Osteoblast (primary cell): ENCODE measurements at regions not wholly inside any gene's neighbourhood (a gene's known extent, or its start where the extent isn't known, plus 50 kb on each side); places are given as distances from the start of the nearest gene placed in this dataset.

Source experiments
- DNase-seq: peaks from one replicate; pipeline ENCODE4 v3.0.0; 2011; ENCODE audit warnings: low spot score, mixed read lengths; ENCODE audit not compliant: insufficient read length; ENCODE audit errors: missing footprints
- H2AFZ ChIP-seq: 2 replicates; pipeline ENCODE4 v1.6.0; 2011; ENCODE audit warnings: mild to moderate bottlenecking, low read length
- H3K27ac ChIP-seq: 2 replicates; pipeline ENCODE4 v1.5.1; 2011; ENCODE audit warnings: mild to moderate bottlenecking, low read depth, low read length, moderate library complexity
- H3K27me3 ChIP-seq: 2 replicates; pipeline ENCODE4 v1.6.0; 2012; ENCODE audit warnings: mild to moderate bottlenecking, control low read depth, inconsistent platforms, low read length, moderate library complexity; ENCODE audit not compliant: insufficient read depth
- H3K36me3 ChIP-seq: 2 replicates; pipeline ENCODE4 v1.5.1; 2011; ENCODE audit warnings: mild to moderate bottlenecking, low read length, control low read depth, moderate library complexity; ENCODE audit not compliant: insufficient read depth
- H3K4me1 ChIP-seq: 2 replicates; pipeline ENCODE4 v1.5.1; 2011; ENCODE audit warnings: mild to moderate bottlenecking, low read length, control low read depth, moderate library complexity; ENCODE audit not compliant: insufficient read depth
- H3K4me2 ChIP-seq: 2 replicates; pipeline ENCODE4 v1.6.0; 2011; ENCODE audit warnings: mild to moderate bottlenecking, low read length; ENCODE audit not compliant: insufficient read depth
- H3K4me3 ChIP-seq: fragments of 200-600 bp; sonication (generic); 3 replicates; pipeline ENCODE4 v1.5.1; 2012; ENCODE audit warnings: mild to moderate bottlenecking, low read length, inconsistent platforms; ENCODE audit not compliant: insufficient read depth
- H3K79me2 ChIP-seq: 2 replicates; pipeline ENCODE4 v1.6.0; 2012; ENCODE audit warnings: mild to moderate bottlenecking, low read length, control low read depth, inconsistent platforms; ENCODE audit not compliant: insufficient read depth
- H3K9me3 ChIP-seq: 2 replicates; pipeline ENCODE4 v1.5.1; 2011; ENCODE audit warnings: low read depth, low read length, control low read depth
- H4K20me1 ChIP-seq: 2 replicates; pipeline ENCODE4 v1.6.0; 2012; ENCODE audit warnings: mild to moderate bottlenecking, low read length, control low read depth; ENCODE audit not compliant: insufficient read depth
- TF ChIP-seq, protein P1 (sequence below): IDR thresholded peaks from 2 replicates; pipeline ENCODE4 v1.5.1; 2011; ENCODE audit warnings: mild to moderate bottlenecking, low read depth, low read length, moderate library complexity; ENCODE audit errors: extremely low read depth

DNA sequence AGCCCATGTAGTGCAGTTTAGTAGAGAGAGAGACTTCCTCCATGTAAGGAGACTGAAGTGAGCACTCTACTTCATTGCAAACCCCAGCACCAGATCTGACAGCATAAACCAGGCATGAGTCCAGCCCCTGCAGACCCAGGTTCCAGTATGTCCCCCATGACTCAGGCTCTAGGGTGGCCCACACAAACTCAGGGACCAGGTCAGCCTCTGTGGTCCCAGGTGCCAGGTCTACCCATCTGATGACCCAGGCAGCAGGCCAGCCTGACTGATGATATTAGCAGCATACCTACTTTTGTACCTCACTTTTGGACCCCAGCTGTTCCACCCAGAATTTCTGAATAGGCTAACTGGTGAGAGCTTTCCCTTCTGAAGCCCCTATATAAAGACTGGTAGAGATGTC lies 647.8 kb downstream of the ANXA1 start:
- Histone ChIP-seq H3K79me2 (no peaks in the 10 kb centered on the region), H4K20me1 (no peaks in the 10 kb centered on the region), H3K27me3 (no peaks in the 10 kb centered on the region), H3K4me2 (no peak overlapping the region), H3K4me3 (no peak overlapping the region), H3K4me1 (no peaks in the 10 kb centered on the region), H2AFZ (no peak overlapping the region), H3K36me3 (no peaks in the 10 kb centered on the region), H3K27ac (no peak overlapping the region), H3K9me3 (no peaks in the 10 kb centered on the region)
- TF ChIP-seq, protein P1, sequence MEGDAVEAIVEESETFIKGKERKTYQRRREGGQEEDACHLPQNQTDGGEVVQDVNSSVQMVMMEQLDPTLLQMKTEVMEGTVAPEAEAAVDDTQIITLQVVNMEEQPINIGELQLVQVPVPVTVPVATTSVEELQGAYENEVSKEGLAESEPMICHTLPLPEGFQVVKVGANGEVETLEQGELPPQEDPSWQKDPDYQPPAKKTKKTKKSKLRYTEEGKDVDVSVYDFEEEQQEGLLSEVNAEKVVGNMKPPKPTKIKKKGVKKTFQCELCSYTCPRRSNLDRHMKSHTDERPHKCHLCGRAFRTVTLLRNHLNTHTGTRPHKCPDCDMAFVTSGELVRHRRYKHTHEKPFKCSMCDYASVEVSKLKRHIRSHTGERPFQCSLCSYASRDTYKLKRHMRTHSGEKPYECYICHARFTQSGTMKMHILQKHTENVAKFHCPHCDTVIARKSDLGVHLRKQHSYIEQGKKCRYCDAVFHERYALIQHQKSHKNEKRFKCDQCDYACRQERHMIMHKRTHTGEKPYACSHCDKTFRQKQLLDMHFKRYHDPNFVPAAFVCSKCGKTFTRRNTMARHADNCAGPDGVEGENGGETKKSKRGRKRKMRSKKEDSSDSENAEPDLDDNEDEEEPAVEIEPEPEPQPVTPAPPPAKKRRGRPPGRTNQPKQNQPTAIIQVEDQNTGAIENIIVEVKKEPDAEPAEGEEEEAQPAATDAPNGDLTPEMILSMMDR, result no peak
- no peak for DNase-seq

DNA sequence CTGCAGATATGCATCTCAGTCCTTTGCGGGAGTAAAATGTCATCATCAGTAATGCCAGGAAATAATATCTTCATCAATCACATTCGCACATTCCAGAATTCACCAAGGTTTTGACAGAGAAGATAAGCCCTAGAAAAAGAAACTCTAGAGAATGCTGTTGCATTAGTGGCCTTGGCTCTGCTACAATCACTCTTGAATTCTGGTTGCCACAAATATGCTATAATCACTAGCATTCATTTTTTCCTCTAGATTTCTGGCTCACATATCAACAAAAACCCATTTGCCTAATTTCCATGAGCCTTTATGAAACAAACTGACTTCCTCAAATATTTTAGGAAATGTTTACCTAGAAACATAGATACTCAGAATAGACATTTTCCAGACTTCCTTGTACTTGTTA lies 653.4 kb downstream of the ANXA1 start:
- DNase-seq, result no peak
- Histone ChIP-seq H3K27ac (no peak overlapping the region), H3K79me2 (no peaks in the 10 kb centered on the region), H3K9me3 (no peaks in the 10 kb centered on the region), H3K4me2 (no peak overlapping the region), H2AFZ (no peak overlapping the region), H3K4me1 (no peaks in the 10 kb centered on the region), H3K27me3 (no peaks in the 10 kb centered on the region), H3K4me3 (no peak overlapping the region), H3K36me3 (no peaks in the 10 kb centered on the region), H4K20me1 (no peaks in the 10 kb centered on the region)
- TF ChIP-seq, protein P1, result no peak

DNA sequence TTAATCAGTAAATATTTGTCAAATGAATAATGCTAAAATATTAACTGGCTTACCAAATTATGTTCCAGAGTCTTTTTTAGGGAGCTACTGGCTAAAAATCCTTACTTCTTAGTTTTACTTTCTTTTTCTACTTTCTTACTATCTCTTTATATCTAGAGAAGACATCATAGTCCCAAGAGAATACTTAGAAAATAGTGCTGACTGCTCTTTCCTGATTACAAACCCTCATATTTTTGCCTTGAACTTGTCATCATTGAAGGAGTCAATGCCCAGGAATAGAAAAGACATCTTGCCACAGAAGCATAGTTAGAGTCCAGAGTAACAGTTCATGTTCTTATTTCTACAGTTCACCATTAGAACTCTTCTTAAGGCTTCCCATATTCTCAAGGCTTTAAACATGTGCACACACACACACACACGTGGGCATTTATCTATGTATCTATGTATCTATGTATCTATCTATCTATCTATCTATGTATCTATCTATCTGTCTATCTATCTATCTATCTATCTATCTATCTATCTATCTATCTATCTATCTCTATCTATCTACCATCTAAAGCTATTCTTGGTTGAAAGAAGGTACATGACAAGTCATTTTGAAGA lies 654.3 kb downstream of the ANXA1 start:
- Histone ChIP-seq H3K4me3 (no peak overlapping the region), H3K36me3 (no peaks in the 10 kb centered on the region), H3K79me2 (no peaks in the 10 kb centered on the region), H3K27ac (no peak overlapping the region), H3K27me3 (no peaks in the 10 kb centered on the region), H3K9me3 (no peaks in the 10 kb centered on the region), H2AFZ (no peak overlapping the region), H3K4me2 (no peak overlapping the region), H3K4me1 (no peaks in the 10 kb centered on the region), H4K20me1 (no peaks in the 10 kb centered on the region)
- no peak for DNase-seq
- TF ChIP-seq, protein P1, result no peak

DNA sequence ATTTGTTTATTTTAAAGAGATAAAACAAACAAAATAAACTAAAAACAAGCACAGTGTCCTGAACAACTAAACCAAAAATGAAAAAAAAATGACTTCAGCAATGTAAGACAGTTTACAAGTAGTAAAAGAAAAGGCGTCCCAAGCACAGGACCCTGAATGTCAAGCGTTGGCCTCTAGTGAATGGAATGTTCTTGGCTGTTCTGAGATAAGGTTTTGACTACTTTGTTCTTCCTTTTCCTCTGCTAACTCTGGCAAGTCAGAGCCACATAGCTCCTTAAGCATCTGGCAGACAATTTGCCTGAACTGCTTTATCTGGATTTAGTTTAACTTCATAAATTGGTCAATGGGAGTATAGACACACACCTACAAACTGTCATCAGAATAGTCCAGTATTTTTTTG lies 655.2 kb downstream of the ANXA1 start:
- H3K27me3 ChIP-seq, result no peaks in the 10 kb centered on the region
- TF ChIP-seq, protein P1, result no peak
- H3K79me2 ChIP-seq, result no peaks in the 10 kb centered on the region
- no peak overlapping the region for H3K27ac ChIP-seq
- no peaks in the 10 kb centered on the region for H3K4me1 ChIP-seq
- no peak overlapping the region for H3K4me3 ChIP-seq
- DNase-seq, result no peak
- H3K4me2 ChIP-seq, result no peak overlapping the region
- no peaks in the 10 kb centered on the region for H3K36me3 ChIP-seq
- H3K9me3 ChIP-seq, result no peaks in the 10 kb centered on the region
- no peak overlapping the region for H2AFZ ChIP-seq
- no peaks in the 10 kb centered on the region for H4K20me1 ChIP-seq
